ENCODE measurements at regions not wholly inside any gene's neighbourhood (a gene's known extent, or its start where the extent isn't known, plus 50 kb on each side); places are given as distances from the start of the nearest gene placed in this dataset.
A peak's percentile ranks its signal among the peaks of the same experiment; 100 is the strongest.

GRCh38 chr14:71751264-71751663 is 181.0 kb upstream of the RGS6 start (continued):
- TF ChIP-seq PATZ1 (CRISPR knock-in tag; IDR thresholded peaks at IDR 0.05; ENCODE audit: borderline replicate concordance), result no peak
- no peak for TF ChIP-seq ZNF57 (CRISPR knock-in tag; IDR thresholded peaks at IDR 0.05)
- TF ChIP-seq ZNF512 (tag; IDR thresholded peaks at IDR 0.05), result no peak
- no peak for TF ChIP-seq TARDBP (IDR thresholded peaks at IDR 0.05)
- no peak for TF ChIP-seq ZNF224 (CRISPR knock-in tag; IDR thresholded peaks at IDR 0.05)
- TF ChIP-seq POLR3A (IDR thresholded peaks at IDR 0.05; ENCODE audit: borderline replicate concordance, extremely low read depth, insufficient read depth, insufficient read length), result no peak
- TF ChIP-seq SIRT6 (IDR thresholded peaks at IDR 0.05; ENCODE audit: low read depth, low read length), result no peak
- TF ChIP-seq RNF2 (IDR thresholded peaks at IDR 0.05), result 0 out of 2 replicates have a peak, but pooled peaks have one; percentile 21
- TF ChIP-seq SRSF7 (optimal IDR thresholded peaks at IDR 0.05; ENCODE audit: low read depth, low read length), result no peak
- TF ChIP-seq DNMT1 (IDR thresholded peaks at IDR 0.05), result no peak
- no peak for TF ChIP-seq RNF219 (CRISPR knock-in tag; IDR thresholded peaks at IDR 0.05)
- TF ChIP-seq PTTG1 (tag; IDR thresholded peaks at IDR 0.05; ENCODE audit: low read depth), result no peak
- no peak for TF ChIP-seq NFATC3 (IDR thresholded peaks at IDR 0.05)
- no peak for TF ChIP-seq FOXK1 (CRISPR knock-in tag; IDR thresholded peaks at IDR 0.05; ENCODE audit: borderline replicate concordance)
- TF ChIP-seq BRD9 (IDR thresholded peaks at IDR 0.05; ENCODE audit: low read depth, partially characterized antibody), result no peak
- TF ChIP-seq HNRNPL (IDR thresholded peaks at IDR 0.05; ENCODE audit: low read depth, low read length), result no peak
- no peak for TF ChIP-seq CBX1 (IDR thresholded peaks at IDR 0.05; ENCODE audit: low read depth)
- TF ChIP-seq ZNF583 (CRISPR knock-in tag; IDR thresholded peaks at IDR 0.05), result no peak
- no peak for TF ChIP-seq SNRNP70 (optimal IDR thresholded peaks at IDR 0.05; ENCODE audit: low read depth, low read length)
- peak; percentile 53; the same call in 1 of the 2 replicates for TF ChIP-seq JUNB (CRISPR knock-in tag; conservative IDR thresholded peaks at IDR 0.05)
- TF ChIP-seq HMGN3 (IDR thresholded peaks at IDR 0.05; ENCODE audit: borderline replicate concordance, extremely low read depth, insufficient read length, low read depth, low read length), result no peak
- no peak for TF ChIP-seq YY1 (IDR thresholded peaks at IDR 0.05; ENCODE audit: borderline replicate concordance in 1 of 3, control insufficient read depth in 1 of 3, extremely low read depth in 1 of 3, insufficient read depth in 3 of 3, insufficient read length in 1 of 3, insufficient replicate concordance in 2 of 3, low read depth in 1 of 3, low read length in 2 of 3)
- no peak for TF ChIP-seq HEY1 (CRISPR knock-in tag; IDR thresholded peaks at IDR 0.05; ENCODE audit: borderline replicate concordance)
- no peak for TF ChIP-seq KAT2B (IDR thresholded peaks at IDR 0.05; ENCODE audit: low read depth, low read length)

Measured in K562 (cell line).